KBM-7 (cell line): ENCODE measurements at regions not wholly inside any gene's neighbourhood (a gene's known extent, or its start where the extent isn't known, plus 50 kb on each side); places are given as distances from the start of the nearest gene placed in this dataset.

Experiments used
- DNase-seq: peaks from one replicate; pipeline ENCODE4 v3.0.0-alpha.2; 2015
- in situ Hi-C: fragments of 300-500 bp; cut with MboI; formaldehyde crosslinking; loops from 2 replicates; pipeline ENCODE4 v1.14.3; 2020; ENCODE audit warnings: low sequenced_read_pairs, low pct_unique_long_range_greater_than_20kb, mixed read lengths

DNA sequence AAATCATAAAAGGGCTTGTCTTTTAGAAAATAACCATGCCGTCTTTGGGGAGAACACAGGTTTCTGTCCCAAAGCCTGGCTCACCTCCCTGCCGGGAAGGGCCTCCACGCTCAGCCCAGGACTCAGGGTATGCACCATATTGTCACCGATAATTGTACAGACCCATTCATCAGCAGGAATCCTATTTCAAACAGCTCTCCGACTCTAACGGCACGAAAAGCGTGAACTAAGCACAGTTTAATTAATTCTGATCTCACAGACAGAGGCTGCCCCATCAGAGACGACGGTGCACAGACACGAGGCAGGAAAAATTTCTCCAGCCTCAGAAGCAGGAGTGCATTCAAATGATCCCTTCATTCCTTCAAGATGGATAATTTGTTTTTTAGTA lies 276.2 kb downstream of the MYCN start:
- in situ Hi-C loops = no loop called here
- no peak for DNase-seq

DNA sequence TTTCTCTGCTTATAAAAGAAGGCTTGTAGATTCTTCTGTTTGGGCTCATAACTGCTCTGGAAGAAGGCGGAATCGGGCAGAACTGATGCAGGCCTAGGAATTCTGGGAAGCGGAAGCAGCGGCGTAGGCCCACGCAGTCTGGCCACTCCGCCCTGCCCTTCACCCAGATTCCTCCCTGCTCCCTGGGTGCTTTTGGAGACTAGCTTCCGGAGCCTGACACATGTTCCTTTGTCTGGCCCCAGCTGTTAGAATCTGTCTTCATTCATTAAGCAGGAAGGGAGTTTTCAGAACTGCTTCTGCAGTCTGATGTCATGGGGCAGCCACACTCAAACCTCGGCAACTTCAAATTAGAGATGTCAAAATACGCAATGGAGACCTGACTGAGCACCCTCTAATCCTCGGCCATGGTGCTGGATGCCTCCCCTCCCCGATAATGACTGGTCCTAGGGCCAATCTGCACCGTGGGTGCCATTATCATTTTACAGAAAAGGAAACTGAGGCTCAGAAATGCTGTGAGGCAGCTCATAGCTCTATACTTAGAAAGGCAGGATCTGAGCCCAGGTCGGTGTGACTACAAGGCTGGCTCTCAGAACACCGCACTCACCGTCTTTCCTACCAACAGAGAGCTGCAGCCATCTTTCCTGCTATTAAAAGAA lies 275.7 kb downstream of the MYCN start:
- in situ Hi-C loops = no loop called here

DNA sequence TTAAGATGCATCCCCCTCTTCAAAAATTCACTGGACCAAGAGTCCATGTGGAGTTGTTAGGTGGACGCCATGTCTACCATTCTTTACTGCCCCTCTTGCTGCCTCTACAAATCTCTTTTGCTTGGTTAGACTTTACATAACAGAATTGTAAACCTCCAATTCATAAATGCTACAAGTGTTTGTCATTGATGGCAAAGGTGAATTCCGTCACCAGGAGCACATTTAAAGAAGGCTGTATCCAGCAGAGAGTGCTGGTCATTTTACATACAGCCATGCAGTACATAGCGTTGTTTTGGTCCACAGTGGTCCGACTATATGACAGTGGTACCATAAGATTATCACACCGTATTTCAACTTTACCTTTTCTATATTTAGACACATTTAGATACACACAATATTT lies 274.5 kb downstream of the MYCN start:
- DNase-seq = no peak
- in situ Hi-C loops = no loop called here

More for the DNA sequence above, 275.7 kb downstream of the MYCN start:
- DNase-seq = no peak

DNA sequence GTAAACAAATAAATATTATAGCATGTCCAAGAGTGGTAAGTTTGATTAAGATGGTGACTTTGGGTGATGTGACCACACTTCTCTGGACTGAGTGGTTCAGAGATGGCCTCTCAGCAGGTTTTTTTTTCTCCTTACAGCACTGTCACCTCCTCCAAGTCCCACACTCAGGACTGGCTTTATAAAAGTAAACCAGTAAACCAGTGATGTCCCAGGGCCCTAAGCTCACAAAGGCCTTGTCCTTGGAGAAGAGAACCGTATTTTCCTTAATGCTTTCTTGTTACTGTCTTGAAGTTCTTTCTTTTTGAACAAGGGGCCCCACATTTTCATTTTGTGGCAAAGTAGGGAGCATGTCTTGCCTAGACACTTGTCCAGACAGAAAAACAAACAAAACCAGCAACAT lies 274.0 kb downstream of the MYCN start:
- in situ Hi-C loops = no loop called here

DNA sequence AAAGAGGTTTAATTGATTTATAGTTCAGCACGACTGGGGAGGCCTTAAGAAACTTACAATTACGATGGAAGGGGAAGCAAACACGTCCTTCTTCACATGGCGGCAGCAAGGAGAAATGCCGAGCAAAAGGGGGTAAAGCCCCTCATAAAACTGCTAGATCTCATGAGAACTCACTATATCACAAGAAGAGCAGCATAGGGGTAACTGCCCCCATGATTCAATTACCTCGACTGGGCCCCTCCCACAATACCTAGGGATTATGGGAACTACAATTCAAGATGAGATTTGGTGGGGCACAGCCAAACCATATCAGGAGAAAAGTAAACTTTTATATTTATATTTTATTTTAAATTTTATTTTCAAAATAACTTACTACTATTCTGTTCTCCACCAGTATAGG lies 272.0 kb downstream of the MYCN start:
- in situ Hi-C loops = no loop called here

More for the DNA sequence above, 274.0 kb downstream of the MYCN start:
- DNase-seq = no peak

DNA sequence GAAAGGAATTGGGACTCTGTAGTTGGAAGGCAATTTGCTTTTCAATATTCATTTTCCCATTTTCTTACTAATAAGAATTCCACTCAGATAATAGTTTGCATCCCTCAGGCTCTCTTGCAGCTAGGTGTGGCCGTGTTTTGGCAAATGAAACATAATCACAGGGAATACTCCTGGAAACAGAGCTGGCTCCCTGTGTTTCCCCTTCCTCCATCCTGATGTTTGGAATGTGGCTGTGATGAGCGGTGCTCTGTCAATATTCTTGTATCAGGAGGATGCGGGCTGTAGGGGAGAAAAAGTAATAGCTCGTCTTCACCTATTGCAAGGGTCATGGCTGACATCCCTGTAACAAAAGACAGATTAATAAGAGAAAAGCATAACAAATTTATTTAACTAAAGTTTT lies 271.0 kb downstream of the MYCN start:
- DNase-seq = no peak
- in situ Hi-C loops = no loop called here

More for the DNA sequence above, 272.0 kb downstream of the MYCN start:
- no peak for DNase-seq

DNA sequence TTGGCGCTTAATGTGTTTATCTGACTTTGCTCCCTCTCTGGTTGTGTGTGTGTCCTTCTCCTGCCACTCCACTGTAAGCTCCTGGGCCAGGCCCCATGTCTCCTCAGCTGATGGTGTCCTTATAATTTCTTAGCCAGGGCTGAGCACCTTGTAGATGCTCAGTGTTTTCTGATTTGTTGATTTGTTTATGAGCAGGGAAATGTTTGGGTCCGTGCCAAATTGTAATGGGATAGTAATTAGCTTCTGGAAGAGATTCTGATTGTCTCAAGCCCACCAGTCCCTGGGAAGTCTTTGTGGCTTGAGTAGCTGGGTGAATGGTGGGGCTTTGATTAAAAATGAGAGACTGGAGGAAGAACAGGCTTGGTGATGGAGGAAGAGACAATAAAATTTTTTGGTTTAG lies 270.5 kb downstream of the MYCN start:
- DNase-seq = no peak
- in situ Hi-C loops = no loop called here

DNA sequence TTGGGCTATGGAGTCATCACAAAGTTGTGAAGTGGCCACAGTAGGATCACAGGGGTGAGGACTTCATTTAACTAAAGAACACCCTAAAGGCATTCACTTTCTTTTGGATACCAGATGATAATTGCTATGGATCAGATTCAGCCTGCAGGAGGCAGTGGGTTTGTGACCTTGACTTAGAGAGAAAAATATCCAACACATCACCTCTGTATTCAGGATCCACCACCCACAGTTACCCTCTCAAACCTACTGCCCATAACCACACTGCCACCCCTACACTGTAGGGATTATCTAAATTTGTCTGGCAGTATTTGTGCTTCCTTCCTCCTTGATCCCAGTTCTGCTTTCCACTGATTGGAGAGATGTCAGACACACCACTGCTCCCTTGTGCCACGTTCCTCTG lies 269.4 kb downstream of the MYCN start:
- in situ Hi-C loops = no loop called here
- DNase-seq = peak; percentile 9

DNA sequence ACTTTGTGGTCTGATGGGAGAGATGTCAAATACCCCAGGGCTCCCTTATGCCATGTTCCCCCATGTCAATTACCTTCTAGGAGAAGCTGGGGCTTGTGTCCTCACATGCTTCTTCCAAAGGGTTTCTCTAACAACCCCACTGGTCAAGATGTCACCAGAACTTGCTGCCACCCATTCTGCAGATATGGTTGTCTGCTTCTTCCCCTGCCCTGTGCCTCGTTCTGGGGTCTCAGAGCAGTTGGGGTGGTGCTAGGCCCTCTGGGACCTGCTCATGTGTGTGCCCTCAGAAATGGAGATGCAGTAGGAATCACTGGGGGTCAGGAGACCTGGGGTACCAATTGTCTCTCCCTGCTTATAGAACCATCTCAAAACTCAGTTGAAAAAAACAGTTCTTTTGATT lies 268.6 kb downstream of the MYCN start:
- in situ Hi-C loops = no loop called here
- no peak for DNase-seq

DNA sequence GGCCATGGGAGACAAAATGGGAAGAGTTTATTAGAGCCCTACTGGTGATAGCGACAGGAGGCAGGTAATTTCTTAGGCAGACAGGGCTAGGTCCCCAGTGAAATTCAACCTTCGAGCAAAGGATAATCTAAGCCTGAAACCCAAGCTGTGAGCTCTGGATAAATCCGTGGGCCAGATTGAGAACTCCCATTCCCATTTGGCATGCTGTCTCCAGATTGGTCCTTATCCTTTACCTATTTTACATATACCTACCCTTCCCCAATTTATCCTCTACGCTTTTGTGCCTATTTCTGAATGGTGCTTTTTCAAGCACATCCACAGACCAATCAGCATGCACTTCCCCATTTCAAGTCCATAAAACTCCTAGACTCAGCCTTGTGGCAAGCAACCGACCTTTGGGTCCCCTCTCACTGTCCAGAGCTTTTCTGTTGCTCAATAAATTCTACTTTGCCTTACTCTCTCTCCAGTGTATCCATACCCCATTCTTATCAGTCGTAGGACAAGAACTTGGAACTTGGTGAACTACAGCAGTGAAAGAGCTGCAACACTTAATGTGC lies 268.0 kb downstream of the MYCN start:
- in situ Hi-C loops = no loop called here
- DNase-seq = no peak

DNA sequence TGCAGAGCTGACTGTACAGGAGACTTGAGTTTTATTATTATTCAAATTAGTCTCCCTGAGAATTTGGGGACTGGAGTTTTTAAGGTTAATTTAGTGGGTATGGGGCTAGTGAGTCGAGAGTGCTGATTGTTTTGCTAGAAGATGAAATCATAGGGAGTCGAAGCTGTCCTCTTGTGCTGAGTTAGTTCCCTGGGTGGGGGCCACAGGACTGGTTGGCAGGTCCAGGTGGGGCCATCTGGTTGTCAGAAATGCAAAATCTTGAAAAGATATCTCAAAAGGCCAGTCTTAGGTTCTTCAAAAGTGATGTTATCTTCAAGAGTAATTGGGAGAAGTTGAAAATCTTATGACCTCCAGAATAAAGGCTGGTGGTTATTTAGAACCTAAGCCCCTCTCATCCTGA lies 267.3 kb downstream of the MYCN start:
- no peak for DNase-seq
- in situ Hi-C loops = no loop called here

DNA sequence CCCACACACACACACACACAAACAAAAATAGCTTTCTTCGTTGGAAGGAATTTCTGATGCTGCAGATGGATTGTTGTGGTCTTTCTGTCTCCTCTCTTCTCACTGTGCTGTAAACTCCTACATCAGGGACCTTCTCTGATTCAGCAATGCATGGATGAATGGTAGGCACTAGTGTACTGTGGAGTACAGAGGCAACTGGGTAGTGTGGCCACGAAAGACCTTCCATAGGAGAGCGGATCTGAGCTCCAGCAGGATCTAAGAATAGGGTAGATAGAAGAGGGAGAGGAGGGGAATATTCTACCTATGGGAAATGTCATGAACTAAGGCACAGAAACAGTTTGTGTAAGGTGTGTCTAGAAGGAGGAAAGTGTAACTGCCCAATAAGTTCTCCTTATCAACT lies 266.8 kb downstream of the MYCN start:
- DNase-seq = no peak
- in situ Hi-C loops = no loop called here

DNA sequence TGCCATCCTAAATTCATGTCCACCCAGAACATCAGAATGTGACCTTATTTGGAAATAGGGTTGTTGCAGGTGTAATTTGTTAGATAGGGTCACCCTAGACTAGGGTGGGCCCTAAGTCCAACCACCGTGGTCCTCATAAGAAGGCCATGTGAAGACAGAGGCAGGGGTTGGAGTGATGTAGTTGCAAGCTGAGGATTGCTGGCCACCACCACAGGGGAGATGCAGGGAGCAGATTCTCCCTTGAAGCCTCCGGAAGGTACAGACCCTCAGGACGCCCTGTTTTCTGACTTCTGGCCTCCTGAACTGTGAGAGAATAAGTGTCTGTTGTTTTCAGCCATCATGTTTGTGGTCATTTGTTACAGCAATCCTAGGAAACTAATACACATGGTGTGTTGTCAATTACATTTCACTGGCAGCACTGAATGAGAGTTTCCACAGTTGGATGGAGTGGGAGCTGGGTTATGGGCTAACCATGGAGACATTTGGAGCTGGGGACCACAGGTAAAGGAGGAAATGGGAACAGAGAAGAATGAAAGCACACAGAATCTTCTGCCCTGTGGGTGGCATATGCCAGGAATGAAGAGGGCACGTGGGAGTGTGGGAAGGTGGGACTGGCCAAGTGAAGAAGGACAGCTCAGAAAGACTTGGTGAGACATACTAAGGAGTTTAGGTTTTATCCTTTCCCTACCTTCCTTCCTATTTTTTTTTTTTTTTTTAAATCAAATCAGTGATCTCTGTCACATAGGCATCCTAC lies 266.0 kb downstream of the MYCN start:
- in situ Hi-C loops = no loop called here

DNA sequence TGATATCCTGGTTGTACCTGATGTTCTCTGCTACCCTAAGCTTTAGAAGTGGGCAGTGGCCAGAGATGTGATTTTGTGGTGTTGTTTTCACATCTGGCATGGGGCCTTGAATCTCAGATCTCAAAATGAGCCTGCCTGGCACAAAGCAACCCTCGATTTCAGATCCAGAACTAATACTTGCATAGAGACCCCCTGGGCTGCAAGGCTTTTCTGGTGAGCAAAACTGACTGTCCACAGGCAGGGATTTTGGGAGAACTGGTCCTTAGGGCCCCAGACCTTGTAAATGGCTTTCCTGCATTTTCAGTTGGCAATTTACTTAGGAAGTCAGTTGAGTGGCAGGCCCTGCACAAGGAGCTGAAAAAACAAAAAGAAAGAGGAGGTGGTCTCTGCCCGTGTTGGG lies 265.3 kb downstream of the MYCN start:
- in situ Hi-C loops = no loop called here

More for the DNA sequence above, 266.0 kb downstream of the MYCN start:
- no peak for DNase-seq

DNA sequence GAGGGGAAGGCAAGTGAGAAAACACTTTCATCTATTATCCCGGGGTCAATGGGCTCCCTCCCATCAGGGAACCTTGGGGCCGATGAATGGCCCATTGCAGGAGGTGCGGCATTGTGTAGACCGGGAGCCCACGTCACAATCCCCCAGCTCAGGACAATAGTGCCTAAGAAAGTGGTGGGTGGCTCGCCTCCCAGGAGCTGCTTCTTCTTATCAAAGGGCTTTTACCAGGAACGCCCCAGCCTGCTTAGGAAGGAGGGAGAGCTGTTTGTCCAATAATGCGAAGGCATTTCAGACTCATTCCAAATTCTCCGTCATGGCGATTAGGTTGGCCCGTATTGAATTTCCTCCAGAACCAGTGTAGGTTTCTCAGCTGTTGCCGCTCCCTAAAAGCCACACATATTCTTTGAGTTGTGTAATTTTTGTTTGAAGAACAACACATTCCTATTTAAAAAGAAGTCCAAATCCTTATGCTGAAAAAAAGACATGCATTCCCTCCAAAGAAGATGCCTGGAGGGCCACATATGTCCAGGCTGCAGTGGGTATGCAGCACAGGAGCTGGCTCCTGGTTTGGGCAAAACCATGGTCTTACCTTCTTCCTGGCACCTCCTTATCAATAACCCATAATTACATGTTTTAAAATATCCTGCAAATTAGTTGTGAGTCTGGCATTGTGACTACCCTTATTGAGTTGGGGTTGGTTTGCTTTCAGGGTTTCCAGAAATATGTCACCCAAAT lies 264.7 kb downstream of the MYCN start:
- in situ Hi-C loops = no loop called here
- no peak for DNase-seq

More for the DNA sequence above, 265.3 kb downstream of the MYCN start:
- DNase-seq = no peak

DNA sequence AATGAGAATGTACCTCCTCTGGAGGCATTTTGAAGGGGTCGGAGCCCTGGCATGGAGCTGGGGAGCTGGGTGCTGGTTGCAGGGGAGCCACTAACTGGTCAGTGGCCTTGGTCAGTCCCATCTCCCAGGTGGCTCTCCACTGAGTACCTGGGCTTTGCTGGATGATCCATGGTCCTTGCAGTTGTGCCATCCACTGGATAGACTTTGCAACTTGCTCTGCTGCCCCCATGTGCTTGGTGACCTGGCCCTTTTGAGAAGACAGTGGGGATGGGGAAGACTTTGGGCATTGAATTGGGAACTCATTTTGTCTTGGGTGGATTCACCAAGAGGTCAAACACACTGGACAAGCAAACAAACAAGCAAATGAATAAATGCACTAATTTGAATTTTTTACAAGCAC lies 263.9 kb downstream of the MYCN start:
- in situ Hi-C loops = no loop called here

DNA sequence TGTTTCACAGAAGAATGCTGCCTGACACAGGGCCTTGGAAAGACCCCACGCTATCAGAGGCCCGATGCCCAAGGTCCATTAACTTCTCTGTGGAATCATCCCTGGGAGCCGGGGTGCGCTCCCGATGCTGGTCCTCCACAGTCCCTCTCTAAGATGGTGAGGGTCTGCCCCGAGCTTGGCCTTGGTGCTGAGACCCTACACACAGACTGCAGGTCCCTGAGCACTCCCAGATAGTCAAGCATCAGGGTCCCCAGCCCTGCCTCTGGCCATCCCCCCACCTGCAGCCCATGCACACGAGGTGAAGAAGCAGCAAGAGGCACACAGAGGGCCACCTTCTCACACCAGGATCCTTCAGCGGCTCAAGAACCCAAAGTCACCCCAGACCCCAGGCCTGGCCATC lies 263.3 kb downstream of the MYCN start:
- in situ Hi-C loops = no loop called here
- no peak for DNase-seq

More for the DNA sequence above, 263.9 kb downstream of the MYCN start:
- no peak for DNase-seq

DNA sequence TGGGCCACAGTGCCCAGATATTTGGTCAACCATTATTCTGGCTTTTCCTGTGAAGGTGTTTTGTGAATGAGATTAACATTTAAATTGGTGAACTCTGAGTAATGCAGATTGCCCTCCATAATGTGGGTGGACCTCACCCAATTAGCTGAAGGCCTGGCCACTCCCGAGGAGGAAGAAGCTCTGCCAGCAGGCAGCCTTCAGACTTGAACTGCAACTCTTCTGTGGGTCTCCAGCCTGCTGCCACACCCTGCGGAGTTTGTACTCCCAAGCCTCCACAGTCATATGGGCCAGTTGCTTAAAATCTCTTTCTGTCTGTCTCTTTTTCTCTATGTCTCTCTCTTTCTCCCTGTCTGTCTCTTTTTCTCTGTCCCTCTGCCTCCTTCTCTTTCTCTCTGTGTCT lies 262.7 kb downstream of the MYCN start:
- in situ Hi-C loops = no loop called here
- no peak for DNase-seq

DNA sequence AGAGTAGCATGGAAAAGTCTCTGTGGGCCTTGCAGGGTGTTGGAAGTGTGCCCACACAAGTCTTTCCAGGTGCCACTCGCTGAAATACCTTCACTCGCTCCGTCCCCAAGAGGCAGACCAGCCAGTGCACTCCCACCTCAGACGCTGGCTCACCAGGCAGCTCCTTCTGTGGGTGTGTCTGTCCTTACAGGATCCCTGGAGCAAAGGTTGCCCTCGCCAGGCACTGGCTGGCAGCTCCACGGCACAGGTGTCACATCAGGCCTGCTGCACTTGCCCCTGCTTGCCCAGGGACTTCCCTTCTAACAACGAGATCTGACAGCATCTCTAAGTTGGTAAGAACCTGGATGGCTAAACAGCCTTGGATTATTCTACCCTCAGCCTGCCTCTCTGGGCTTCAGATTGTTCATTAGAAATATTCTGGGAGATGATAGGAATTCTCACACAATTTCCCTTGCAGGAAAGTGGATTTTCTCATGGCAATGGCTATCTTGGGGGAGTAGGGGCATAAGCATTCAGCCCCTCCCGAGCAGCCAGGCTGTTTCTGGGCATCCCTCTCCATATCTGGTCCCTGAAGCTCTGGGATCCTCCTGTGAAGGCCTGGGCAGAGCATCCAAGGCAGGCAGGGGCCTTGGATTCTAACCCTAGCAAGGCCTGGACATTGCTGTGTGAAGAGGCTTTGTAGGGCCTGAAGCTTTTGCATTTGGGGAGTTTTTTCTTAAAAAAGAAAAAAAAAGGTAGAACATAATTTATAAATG lies 262.1 kb downstream of the MYCN start:
- in situ Hi-C loops = no loop called here
- DNase-seq = no peak
